Sciatic nerve (tissue), 2 donors: ENCODE measurements at regions not wholly inside any gene's neighbourhood (a gene's known extent, or its start where the extent isn't known, plus 50 kb on each side); places are given as distances from the start of the nearest gene placed in this dataset.

Experiments used
- ATAC-seq: fragments of 200-7000 bp; cut with Tn5 transposase; one replicate; pipeline ENCODE4 v1.9.1; 2020; ENCODE audit warnings: mild to moderate bottlenecking, moderate library complexity
- DNase-seq: peaks from one replicate; pipeline ENCODE4 v3.0.0-alpha.2; 2020; ENCODE audit warnings: low spot score
- intact Hi-C: fragments of 100-400 bp; cut with DNase I; formaldehyde crosslinking; loops from one replicate; pipeline ENCODE4 v1.14.2; 2022
- donor health status: DM: no; HTN: no; CAD: no.
- donor health status: DM: no; HTN: no; CAD: no.

GRCh38 chr15:93495799-93496637 lies 407.0 kb upstream of the RGMA start:
- ATAC-seq: no peak
- intact Hi-C loops: no loop called here
- DNase-seq: no peak

GRCh38 chr15:93493172-93493571 lies 404.2 kb upstream of the RGMA start:
- DNase-seq: no peak
- ATAC-seq: no peak
- intact Hi-C loops: no loop called here

- intact Hi-C loops: no loop called here
- ATAC-seq (no peak), DNase-seq (no peak)
These were observed 402.3 kb upstream of the RGMA start for GRCh38 chr15:93491291-93491690.

GRCh38 chr15:93488296-93488713 lies 399.3 kb upstream of the RGMA start:
- intact Hi-C loops: no loop called here
- DNase-seq (no peak), ATAC-seq (no peak)

GRCh38 chr15:93486407-93487117 lies 397.6 kb upstream of the RGMA start:
- intact Hi-C loops: loop anchor here (2.0 kb wide), 1 partner anchor 50 kb away; no protein-coding TSS in a partner anchor
- no peak for DNase-seq
- ATAC-seq: peak; percentile 12

- ATAC-seq (peak; percentile 97), DNase-seq (peak; percentile 68)
- intact Hi-C loops: loop anchor here (2.0 kb wide), 1 partner anchor 51 kb away; no protein-coding TSS in a partner anchor
These were observed 396.7 kb upstream of the RGMA start for GRCh38 chr15:93485438-93486327.

- DNase-seq (no peak), ATAC-seq (no peak)
- intact Hi-C loops: no loop called here
These were observed 394.9 kb upstream of the RGMA start for GRCh38 chr15:93483923-93484322.

GRCh38 chr15:93482731-93483130 lies 393.7 kb upstream of the RGMA start:
- intact Hi-C loops: no loop called here
- DNase-seq (no peak), ATAC-seq (no peak)

GRCh38 chr15:93479715-93480114 lies 390.7 kb upstream of the RGMA start:
- intact Hi-C loops: no loop called here
- ATAC-seq: peak; percentile 95
- DNase-seq: peak; percentile 87

- peak; percentile 43 for ATAC-seq
These were observed 389.9 kb upstream of the RGMA start for GRCh38 chr15:93478947-93479346.

GRCh38 chr15:93477721-93478120 lies 388.7 kb upstream of the RGMA start:
- ATAC-seq: peak; percentile 29
- DNase-seq: no peak
- intact Hi-C loops: no loop called here

More at GRCh38 chr15:93478947-93479346, 389.9 kb upstream of the RGMA start:
- intact Hi-C loops: no loop called here
- DNase-seq: no peak

GRCh38 chr15:93477188-93477587 lies 388.2 kb upstream of the RGMA start:
- DNase-seq: no peak
- intact Hi-C loops: no loop called here
- no peak for ATAC-seq

GRCh38 chr15:93476491-93477177 lies 387.6 kb upstream of the RGMA start:
- no peak for ATAC-seq
- no peak for DNase-seq
- intact Hi-C loops: no loop called here

GRCh38 chr15:93474728-93475127 lies 385.7 kb upstream of the RGMA start:
- intact Hi-C loops: no loop called here
- no peak for ATAC-seq
- DNase-seq: no peak

GRCh38 chr15:93469994-93470393 lies 381.0 kb upstream of the RGMA start:
- no peak for DNase-seq
- ATAC-seq: no peak
- intact Hi-C loops: no loop called here

GRCh38 chr15:93467337-93467736 lies 378.3 kb upstream of the RGMA start:
- ATAC-seq: peak; percentile 92
- no peak for DNase-seq
- intact Hi-C loops: no loop called here

GRCh38 chr15:93466380-93466779 lies 377.4 kb upstream of the RGMA start:
- DNase-seq (no peak), ATAC-seq (no peak)
- intact Hi-C loops: no loop called here

- DNase-seq: no peak
- intact Hi-C loops: no loop called here
- no peak for ATAC-seq
These were observed 373.7 kb upstream of the RGMA start for GRCh38 chr15:93462690-93463089.

GRCh38 chr15:93460717-93461116 lies 371.7 kb upstream of the RGMA start:
- intact Hi-C loops: no loop called here
- ATAC-seq: no peak
- no peak for DNase-seq
